ENCODE measurements at regions not wholly inside any gene's neighbourhood (a gene's known extent, or its start where the extent isn't known, plus 50 kb on each side); places are given as distances from the start of the nearest gene placed in this dataset.

- TF ChIP-seq POLR2A (IDR thresholded peaks at IDR 0.05): no peak
- TF ChIP-seq CTCF (IDR thresholded peaks at IDR 0.05): no peak
These were observed 50.9 kb upstream of the CNIH3 start for GRCh38 chr1:224565186-224565585.
